Transverse colon (tissue), 4 donors: ENCODE measurements at regions not wholly inside any gene's neighbourhood (a gene's known extent, or its start where the extent isn't known, plus 50 kb on each side); places are given as distances from the start of the nearest gene placed in this dataset.

Source experiments
- CTCF ChIP-seq, 5 experiments: fragments of 200-600 bp in 3 of 5; fragments of 450-650 bp in 2 of 5; sonication (generic) in 3 of 5; IDR thresholded peaks; 1 replicate in 2 of 5; 2 replicates in 3 of 5; pipeline ENCODE4 v1.5.1; 2016 to 2017; ENCODE audit warnings: antibody characterized with exemption in 5 of 5, inconsistent platforms in 3 of 5, mild to moderate bottlenecking in 2 of 5, moderate library complexity in 1 of 5
- POLR2A ChIP-seq: fragments of 450-650 bp; IDR thresholded peaks from one replicate; pipeline ENCODE4 v1.6.1; 2016; ENCODE audit warnings: antibody characterized with exemption, mild to moderate bottlenecking, moderate library complexity
- POLR2AphosphoS5 ChIP-seq, 3 donors: sonication (generic); formaldehyde crosslinking; IDR thresholded peaks; one replicate each; pipeline ENCODE4 v1.6.1; 2016; ENCODE audit warnings: antibody characterized with exemption in 3 of 3

GRCh38 chr4:14169460-14169859 lies 541.9 kb upstream of the BOD1L1 start:
- no peak for TF ChIP-seq CTCF (IDR thresholded peaks at IDR 0.05)
- TF ChIP-seq POLR2A = no peak
- no peak for TF ChIP-seq POLR2AphosphoS5 (IDR thresholded peaks at IDR 0.05)
